Head of caudate nucleus (tissue), 42 donors: ENCODE measurements at regions not wholly inside any gene's neighbourhood (a gene's known extent, or its start where the extent isn't known, plus 50 kb on each side); places are given as distances from the start of the nearest gene placed in this dataset.
"Not testable (repeated sequence)": the region's sequence is repeated elsewhere in the genome, so short reads cannot be mapped to it uniquely, and the experiment has no call there.

Experiments used
- DNase-seq, 42 donors: peaks; one replicate each; pipeline versions ENCODE4 v3.0.0 to v3.0.0-alpha.2; 2020 to 2021; ENCODE audit warnings: mixed read lengths in 7 of 42
- intact Hi-C: fragments of 100-400 bp; cut with DNase I; formaldehyde crosslinking; loops from one replicate; pipeline ENCODE4 v1.15.0; 2022

GRCh38 chr6:130494729-130495128 lies 128.9 kb downstream of the TMEM200A start:
- DNase-seq: no peak
- intact Hi-C loops: no loop called here

- intact Hi-C loops: no loop called here
- DNase-seq: no peak
Measured at GRCh38 chr6:130500693-130501092, 134.9 kb downstream of the TMEM200A start.

GRCh38 chr6:130503146-130503545 lies 137.3 kb downstream of the TMEM200A start:
- no peak for DNase-seq
- intact Hi-C loops: no loop called here

- DNase-seq: no peak
- intact Hi-C loops: no loop called here
Measured at GRCh38 chr6:130505808-130506598, 140.2 kb downstream of the TMEM200A start.

- DNase-seq, intact Hi-C loops: not testable (repeated sequence)
Measured at GRCh38 chr6:130507005-130507665, 141.3 kb downstream of the TMEM200A start.

- intact Hi-C loops: no loop called here
- no peak for DNase-seq
Measured at GRCh38 chr6:130507666-130508028, 141.8 kb downstream of the TMEM200A start.

- intact Hi-C loops: no loop called here
- no peak for DNase-seq
Measured at GRCh38 chr6:130513770-130514169, 148.0 kb downstream of the TMEM200A start.

- no peak for DNase-seq
- intact Hi-C loops: no loop called here
Measured at GRCh38 chr6:130514712-130515111, 148.9 kb downstream of the TMEM200A start.

GRCh38 chr6:130515306-130515705 lies 149.5 kb downstream of the TMEM200A start:
- DNase-seq: no peak
- intact Hi-C loops: no loop called here

- intact Hi-C loops: no loop called here
- DNase-seq: no peak
Measured at GRCh38 chr6:130516604-130517003, 150.8 kb downstream of the TMEM200A start.

- intact Hi-C loops: no loop called here
Measured at GRCh38 chr6:130517444-130517931, 151.7 kb downstream of the TMEM200A start.

GRCh38 chr6:130518588-130518987 lies 152.8 kb downstream of the TMEM200A start:
- intact Hi-C loops: no loop called here
- no peak for DNase-seq

More at GRCh38 chr6:130517444-130517931, 151.7 kb downstream of the TMEM200A start:
- peak in 17 of 42 donors; percentile 5 to 60 (median 20) for DNase-seq

GRCh38 chr6:130520221-130520620 lies 154.4 kb downstream of the TMEM200A start:
- intact Hi-C loops: no loop called here
- no peak for DNase-seq

- no peak for DNase-seq
Measured at GRCh38 chr6:130520801-130521200, 155.0 kb downstream of the TMEM200A start.

GRCh38 chr6:130524552-130524951 lies 158.7 kb downstream of the TMEM200A start:
- intact Hi-C loops: no loop called here

More at GRCh38 chr6:130520801-130521200, 155.0 kb downstream of the TMEM200A start:
- intact Hi-C loops: no loop called here

GRCh38 chr6:130525408-130525807 lies 159.6 kb downstream of the TMEM200A start:
- DNase-seq: peak in 22 of 42 donors; percentile 6 to 77 (median 33)
- intact Hi-C loops: no loop called here

More at GRCh38 chr6:130524552-130524951, 158.7 kb downstream of the TMEM200A start:
- no peak for DNase-seq

GRCh38 chr6:130526466-130526865 lies 160.6 kb downstream of the TMEM200A start:
- no peak for DNase-seq
- intact Hi-C loops: no loop called here

- no peak for DNase-seq
- intact Hi-C loops: no loop called here
Measured at GRCh38 chr6:130527173-130527572, 161.4 kb downstream of the TMEM200A start.

GRCh38 chr6:130529569-130530149 lies 163.8 kb downstream of the TMEM200A start:
- intact Hi-C loops: no loop called here
- DNase-seq: no peak

GRCh38 chr6:130534627-130535026 lies 168.8 kb downstream of the TMEM200A start:
- no peak for DNase-seq
- intact Hi-C loops: no loop called here
